Hepatocyte (in vitro differentiated cells): ENCODE measurements at regions not wholly inside any gene's neighbourhood (a gene's known extent, or its start where the extent isn't known, plus 50 kb on each side); places are given as distances from the start of the nearest gene placed in this dataset.

ENCODE experiments used
- CTCF ChIP-seq: fragments of 200-600 bp; sonication (generic); IDR thresholded peaks from 2 replicates; pipeline ENCODE4 v1.5.1; 2016; ENCODE audit warnings: antibody characterized with exemption, mild to moderate bottlenecking; ENCODE audit not compliant: poor library complexity
- EZH2 ChIP-seq: fragments of 200-600 bp; sonication (generic); IDR thresholded peaks from 2 replicates; pipeline ENCODE4 v1.6.1; 2016; ENCODE audit warnings: antibody characterized with exemption, mild to moderate bottlenecking, borderline replicate concordance
- EZH2phosphoT487 ChIP-seq: fragments of 200-600 bp; sonication (generic); IDR thresholded peaks from one replicate; pipeline ENCODE4 v1.6.1; 2018; ENCODE audit warnings: antibody characterized with exemption, mild to moderate bottlenecking, low read depth, moderate library complexity; ENCODE audit not compliant: unreplicated experiment, severe bottlenecking

GRCh38 chr15:69816522-69816921, 281.2 kb downstream of the TLE3 start:
- TF ChIP-seq CTCF (no peak), EZH2 (no peak), EZH2phosphoT487 (no peak)
